ENCODE measurements at regions not wholly inside any gene's neighbourhood (a gene's known extent, or its start where the extent isn't known, plus 50 kb on each side); places are given as distances from the start of the nearest gene placed in this dataset.

DNA sequence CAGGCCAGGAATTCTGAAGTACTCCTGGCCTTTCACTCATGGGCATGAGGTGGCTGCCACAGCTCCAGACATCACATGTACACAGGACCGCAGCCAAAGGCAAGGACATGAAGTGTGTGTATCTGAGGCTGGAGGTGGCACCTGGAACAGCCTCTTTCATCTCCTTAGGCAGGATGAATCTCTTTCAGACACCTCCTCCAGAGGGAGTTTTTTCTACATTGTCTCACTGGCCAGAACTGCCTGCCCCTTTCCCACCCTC lies 142.8 kb downstream of the BARX1 start:
- no peak for DNase-seq
- H3K4me3 ChIP-seq: no peak overlapping the region

DNA sequence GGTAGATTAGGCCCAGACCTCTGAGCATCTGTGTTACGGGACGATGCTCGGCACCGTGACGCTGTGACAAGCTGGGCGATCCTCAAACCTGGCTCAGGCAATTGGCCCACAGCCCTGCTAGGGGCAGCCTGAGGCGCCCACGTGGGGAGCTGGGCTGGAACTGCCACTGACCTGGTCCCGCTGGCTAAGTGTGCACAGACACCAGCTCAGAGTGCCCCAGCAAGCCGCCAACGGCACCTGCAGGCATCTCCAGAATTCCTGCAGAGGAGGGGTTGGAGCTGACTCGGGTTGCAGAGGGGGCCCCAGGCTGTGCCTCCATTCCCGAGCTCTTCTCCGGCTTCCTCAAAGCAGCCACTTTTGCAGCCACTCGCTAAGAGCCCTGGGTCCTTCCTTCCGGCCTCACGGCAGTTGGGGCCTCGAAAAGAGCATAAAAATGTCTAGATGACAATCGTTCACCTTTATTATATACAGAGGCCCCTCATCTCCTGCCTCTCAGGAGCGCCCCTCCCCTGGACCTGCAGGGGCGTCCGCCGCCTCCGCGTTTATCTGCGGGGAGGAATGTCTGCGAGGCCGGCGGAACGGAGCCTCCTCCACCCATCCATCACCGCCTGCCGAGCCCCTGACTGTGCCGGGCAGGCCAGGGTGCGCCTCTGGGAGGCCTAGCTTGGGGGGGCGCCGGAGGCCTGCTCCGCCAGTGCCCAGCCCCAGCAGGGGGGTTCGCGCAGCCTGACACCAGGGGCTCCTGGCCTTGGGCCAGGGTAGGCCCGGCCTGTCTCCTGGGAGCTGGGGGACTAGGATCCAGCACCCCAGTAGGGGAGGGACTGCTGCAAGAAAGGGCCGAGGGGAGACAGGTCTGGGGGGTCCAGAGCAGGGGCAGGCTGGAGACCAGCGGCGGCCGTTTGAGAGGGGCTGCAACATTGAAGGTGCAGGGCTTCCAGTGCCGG lies 144.9 kb downstream of the BARX1 start:
- Histone ChIP-seq H3K4me1 (no peaks in the 10 kb centered on the region), H3K27me3 (no peaks in the 10 kb centered on the region), H3K27ac (no peak overlapping the region), H3K4me3 (no peak overlapping the region), H3K9ac (ENCODE audit: low read depth in 2 of 2, low read length in 2 of 2) (no peak overlapping the region), H3K9me3 (no peaks in the 10 kb centered on the region), H3K36me3 (no peaks in the 10 kb centered on the region)
- TF ChIP-seq, protein P1, sequence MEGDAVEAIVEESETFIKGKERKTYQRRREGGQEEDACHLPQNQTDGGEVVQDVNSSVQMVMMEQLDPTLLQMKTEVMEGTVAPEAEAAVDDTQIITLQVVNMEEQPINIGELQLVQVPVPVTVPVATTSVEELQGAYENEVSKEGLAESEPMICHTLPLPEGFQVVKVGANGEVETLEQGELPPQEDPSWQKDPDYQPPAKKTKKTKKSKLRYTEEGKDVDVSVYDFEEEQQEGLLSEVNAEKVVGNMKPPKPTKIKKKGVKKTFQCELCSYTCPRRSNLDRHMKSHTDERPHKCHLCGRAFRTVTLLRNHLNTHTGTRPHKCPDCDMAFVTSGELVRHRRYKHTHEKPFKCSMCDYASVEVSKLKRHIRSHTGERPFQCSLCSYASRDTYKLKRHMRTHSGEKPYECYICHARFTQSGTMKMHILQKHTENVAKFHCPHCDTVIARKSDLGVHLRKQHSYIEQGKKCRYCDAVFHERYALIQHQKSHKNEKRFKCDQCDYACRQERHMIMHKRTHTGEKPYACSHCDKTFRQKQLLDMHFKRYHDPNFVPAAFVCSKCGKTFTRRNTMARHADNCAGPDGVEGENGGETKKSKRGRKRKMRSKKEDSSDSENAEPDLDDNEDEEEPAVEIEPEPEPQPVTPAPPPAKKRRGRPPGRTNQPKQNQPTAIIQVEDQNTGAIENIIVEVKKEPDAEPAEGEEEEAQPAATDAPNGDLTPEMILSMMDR (IDR thresholded peaks at IDR 0.05): no peak
- DNase-seq: no peak
- intact Hi-C loops (cut with DNase I): no loop called here

More for the DNA sequence above, 142.8 kb downstream of the BARX1 start:
- no peak overlapping the region for H3K9ac ChIP-seq (ENCODE audit: low read depth in 2 of 2, low read length in 2 of 2)
- H3K27ac ChIP-seq: no peak overlapping the region
- no peaks in the 10 kb centered on the region for H3K4me1 ChIP-seq
- no peaks in the 10 kb centered on the region for H3K36me3 ChIP-seq
- H3K27me3 ChIP-seq: no peaks in the 10 kb centered on the region
- TF ChIP-seq, protein P1 (IDR thresholded peaks at IDR 0.05): no peak
- H3K9me3 ChIP-seq: no peaks in the 10 kb centered on the region
- intact Hi-C loops (cut with DNase I): no loop called here

DNA sequence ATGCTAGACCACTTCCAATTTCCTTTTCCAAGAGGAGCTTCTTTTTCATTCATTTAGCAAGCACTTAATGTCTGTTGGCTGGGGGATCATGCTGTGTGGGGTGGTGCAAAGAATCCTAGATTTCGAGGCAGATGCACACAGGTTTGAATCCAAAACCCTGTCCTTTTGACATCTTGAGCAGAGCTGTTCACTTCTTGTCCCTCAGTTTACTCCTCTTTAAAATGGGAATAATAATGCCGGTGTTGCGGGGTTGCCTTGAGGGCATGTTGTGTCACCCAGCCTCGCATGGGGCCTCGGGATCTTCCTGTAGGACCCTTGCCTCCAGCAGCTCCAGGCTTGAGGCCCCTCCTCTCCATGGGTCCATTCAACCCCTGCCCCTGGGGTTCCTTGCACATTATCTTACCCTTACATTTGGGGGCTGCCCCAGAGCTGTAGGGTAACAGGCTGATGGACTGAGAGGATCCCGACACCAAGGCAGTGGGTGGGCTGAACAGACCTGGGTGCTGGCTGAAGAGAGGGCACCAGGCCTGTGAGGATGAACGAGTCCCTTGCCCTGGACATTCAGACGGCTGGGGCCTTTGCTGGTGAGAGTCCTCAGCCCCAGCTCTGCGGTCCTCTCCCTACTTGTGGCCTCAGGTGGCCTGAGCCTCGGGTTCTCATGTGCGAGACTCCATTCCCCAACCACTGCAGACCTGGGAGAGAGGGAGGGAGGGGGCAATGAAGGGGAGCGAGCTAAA lies 145.8 kb downstream of the BARX1 start:
- Histone ChIP-seq H3K9me3 (no peaks in the 10 kb centered on the region), H3K27ac (no peak overlapping the region), H3K27me3 (no peaks in the 10 kb centered on the region), H3K4me1 (no peaks in the 10 kb centered on the region), H3K4me3 (no peak overlapping the region), H3K36me3 (no peaks in the 10 kb centered on the region), H3K9ac (ENCODE audit: low read depth in 2 of 2, low read length in 2 of 2) (no peak overlapping the region)
- intact Hi-C loops (cut with DNase I): no loop called here
- no peak for DNase-seq
- TF ChIP-seq, protein P1 (IDR thresholded peaks at IDR 0.05): no peak

DNA sequence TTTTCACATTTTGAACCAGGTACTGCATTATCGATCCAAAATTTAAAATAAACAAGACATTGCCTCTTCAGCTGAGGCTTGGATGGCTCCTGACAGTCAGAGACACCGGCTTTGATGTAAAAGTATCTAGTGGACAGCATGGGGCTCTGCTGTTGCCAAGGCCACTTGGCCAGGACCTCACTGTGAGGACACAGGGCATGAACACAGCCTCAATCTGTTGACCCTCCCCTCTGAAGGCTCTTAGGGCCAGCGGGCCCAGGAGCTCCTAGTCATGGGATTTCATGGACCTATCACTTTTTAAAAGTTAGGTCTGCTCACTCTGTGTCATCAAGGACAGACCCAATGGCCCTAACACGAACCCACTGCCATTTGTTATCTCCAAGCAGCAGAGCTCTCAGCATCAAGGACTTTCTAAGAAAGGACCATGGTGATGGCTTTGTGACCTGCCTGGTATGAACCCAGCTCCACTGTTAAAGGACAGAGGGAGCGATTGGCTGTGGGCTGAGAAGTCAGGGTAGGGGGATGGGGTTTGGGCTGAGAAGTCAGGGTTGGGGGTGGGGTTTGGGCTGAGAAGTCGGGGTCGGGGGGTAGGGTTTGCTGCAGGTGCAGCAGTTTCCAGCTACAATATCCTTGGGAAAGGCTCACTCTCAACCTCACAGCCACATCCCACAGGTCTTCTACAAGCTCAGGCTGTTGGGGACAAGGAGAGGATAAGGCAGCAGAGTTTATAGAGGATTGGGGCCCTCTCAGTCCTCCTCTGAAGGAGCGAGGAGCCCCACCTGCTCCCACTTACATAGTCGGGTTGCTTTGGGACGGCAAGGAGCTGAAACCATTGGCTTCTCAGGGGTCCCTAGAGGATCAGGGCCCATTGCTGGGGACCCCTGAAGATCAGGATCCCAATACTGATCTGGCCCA lies 146.8 kb downstream of the BARX1 start:
- no peaks in the 10 kb centered on the region for H3K4me1 ChIP-seq
- TF ChIP-seq, protein P1 (IDR thresholded peaks at IDR 0.05): no peak
- no peaks in the 10 kb centered on the region for H3K36me3 ChIP-seq
- no peaks in the 10 kb centered on the region for H3K9me3 ChIP-seq
- no peak for DNase-seq
- intact Hi-C loops (cut with DNase I): no loop called here
- no peaks in the 10 kb centered on the region for H3K27me3 ChIP-seq
- no peak overlapping the region for H3K27ac ChIP-seq
- no peak overlapping the region for H3K9ac ChIP-seq (ENCODE audit: low read depth in 2 of 2, low read length in 2 of 2)
- no peak overlapping the region for H3K4me3 ChIP-seq

Measured in colonic mucosa (tissue), 4 donors.